ENCODE measurements at regions not wholly inside any gene's neighbourhood (a gene's known extent, or its start where the extent isn't known, plus 50 kb on each side); places are given as distances from the start of the nearest gene placed in this dataset.

- TF ChIP-seq CTCF (conservative IDR thresholded peaks at IDR 0.05; ENCODE audit: low read depth, low read length), result no peak
- no peak for TF ChIP-seq EZH2 (IDR thresholded peaks at IDR 0.05; ENCODE audit: borderline replicate concordance, low read depth, low read length, poor library complexity, severe bottlenecking)
Observed at GRCh38 chr14:38127356-38127755, 80.3 kb upstream of the SSTR1 start.
